ENCODE measurements at regions not wholly inside any gene's neighbourhood (a gene's known extent, or its start where the extent isn't known, plus 50 kb on each side); places are given as distances from the start of the nearest gene placed in this dataset.

DNA sequence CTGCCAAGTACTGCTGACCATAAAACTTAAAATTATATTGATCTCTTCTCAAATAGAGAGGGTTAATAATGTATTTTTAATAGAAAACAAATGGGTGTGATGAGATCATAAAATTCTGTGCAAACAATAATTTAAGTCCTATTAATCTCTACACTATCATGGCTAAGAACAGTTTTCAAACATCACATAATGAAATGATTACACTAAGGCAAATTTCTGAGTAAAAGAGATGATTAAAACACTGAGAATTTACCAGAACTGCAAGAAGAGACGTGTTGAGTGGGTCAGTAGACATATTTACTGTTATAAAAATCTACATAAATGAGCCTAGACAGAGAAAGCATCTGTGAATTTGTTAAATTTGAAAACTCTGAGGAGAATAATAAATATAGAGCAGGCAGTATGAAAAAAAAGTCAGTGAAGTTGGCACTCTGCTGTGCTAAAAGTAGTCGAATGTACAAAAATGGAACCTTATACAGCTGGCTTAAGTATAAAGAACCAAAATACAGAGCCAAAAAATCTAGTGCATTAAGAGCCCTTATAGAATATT lies 302.6 kb upstream of the MANEA start:
- Histone ChIP-seq H3K27me3 (no peaks in the 10 kb centered on the region), H3K9me3 (no peaks in the 10 kb centered on the region), H3K36me3 (no peaks in the 10 kb centered on the region), H3K4me1 (peaks cover 13% of the 10 kb centered on the region), H3K4me3 (ENCODE audit: low read depth, low read length) (no peak overlapping the region)
- TF ChIP-seq, protein P1, sequence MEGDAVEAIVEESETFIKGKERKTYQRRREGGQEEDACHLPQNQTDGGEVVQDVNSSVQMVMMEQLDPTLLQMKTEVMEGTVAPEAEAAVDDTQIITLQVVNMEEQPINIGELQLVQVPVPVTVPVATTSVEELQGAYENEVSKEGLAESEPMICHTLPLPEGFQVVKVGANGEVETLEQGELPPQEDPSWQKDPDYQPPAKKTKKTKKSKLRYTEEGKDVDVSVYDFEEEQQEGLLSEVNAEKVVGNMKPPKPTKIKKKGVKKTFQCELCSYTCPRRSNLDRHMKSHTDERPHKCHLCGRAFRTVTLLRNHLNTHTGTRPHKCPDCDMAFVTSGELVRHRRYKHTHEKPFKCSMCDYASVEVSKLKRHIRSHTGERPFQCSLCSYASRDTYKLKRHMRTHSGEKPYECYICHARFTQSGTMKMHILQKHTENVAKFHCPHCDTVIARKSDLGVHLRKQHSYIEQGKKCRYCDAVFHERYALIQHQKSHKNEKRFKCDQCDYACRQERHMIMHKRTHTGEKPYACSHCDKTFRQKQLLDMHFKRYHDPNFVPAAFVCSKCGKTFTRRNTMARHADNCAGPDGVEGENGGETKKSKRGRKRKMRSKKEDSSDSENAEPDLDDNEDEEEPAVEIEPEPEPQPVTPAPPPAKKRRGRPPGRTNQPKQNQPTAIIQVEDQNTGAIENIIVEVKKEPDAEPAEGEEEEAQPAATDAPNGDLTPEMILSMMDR (IDR thresholded peaks at IDR 0.05; ENCODE audit: low read depth, low read length): no peak
- no peak for DNase-seq

DNA sequence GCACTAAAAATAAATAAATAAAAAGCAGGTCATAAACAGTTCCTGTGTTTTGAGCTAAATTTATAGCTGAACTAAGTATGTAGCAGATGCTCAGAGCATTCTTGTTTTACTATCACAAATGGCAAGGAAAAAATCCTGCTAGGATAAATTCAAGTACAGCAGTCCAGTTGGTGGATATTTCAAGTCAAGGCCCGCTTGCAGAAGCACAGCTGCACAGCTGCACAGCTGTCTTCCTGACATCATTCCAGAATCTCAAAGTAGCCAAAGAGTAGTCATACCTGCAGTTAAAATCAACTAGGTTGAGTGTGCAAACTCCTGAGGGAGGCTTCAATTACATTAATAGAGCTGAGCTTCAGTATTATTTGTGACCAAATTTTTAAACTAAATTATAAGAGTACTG lies 297.7 kb upstream of the MANEA start:
- Histone ChIP-seq H3K4me3 (ENCODE audit: low read depth, low read length) (no peak overlapping the region), H3K27me3 (no peaks in the 10 kb centered on the region), H3K36me3 (no peaks in the 10 kb centered on the region), H3K9me3 (no peaks in the 10 kb centered on the region), H3K4me1 (peaks cover 27% of the 10 kb centered on the region)
- TF ChIP-seq, protein P1 (IDR thresholded peaks at IDR 0.05; ENCODE audit: low read depth, low read length): no peak
- no peak for DNase-seq

GRCh38 chr6:95280686-95281273 lies 296.6 kb upstream of the MANEA start:
- Histone ChIP-seq H3K4me3 (ENCODE audit: low read depth, low read length) (no peak overlapping the region), H3K27me3 (no peaks in the 10 kb centered on the region), H3K4me1 (peaks cover 38% of the 10 kb centered on the region), H3K9me3 (no peaks in the 10 kb centered on the region), H3K36me3 (no peaks in the 10 kb centered on the region)
- peak; percentile 45 for DNase-seq
- TF ChIP-seq, protein P1 (IDR thresholded peaks at IDR 0.05; ENCODE audit: low read depth, low read length): peak; percentile 61

GRCh38 chr6:95285881-95286280 lies 291.5 kb upstream of the MANEA start:
- peaks cover 58% of the 10 kb centered on the region for H3K4me1 ChIP-seq
- TF ChIP-seq, protein P1 (IDR thresholded peaks at IDR 0.05; ENCODE audit: low read depth, low read length): no peak
- no peaks in the 10 kb centered on the region for H3K36me3 ChIP-seq
- H3K4me3 ChIP-seq (ENCODE audit: low read depth, low read length): peak overlapping the region; percentile 9; the same call in 1 of the 2 replicates
- H3K27me3 ChIP-seq: no peaks in the 10 kb centered on the region
- DNase-seq: no peak
- no peaks in the 10 kb centered on the region for H3K9me3 ChIP-seq

DNA sequence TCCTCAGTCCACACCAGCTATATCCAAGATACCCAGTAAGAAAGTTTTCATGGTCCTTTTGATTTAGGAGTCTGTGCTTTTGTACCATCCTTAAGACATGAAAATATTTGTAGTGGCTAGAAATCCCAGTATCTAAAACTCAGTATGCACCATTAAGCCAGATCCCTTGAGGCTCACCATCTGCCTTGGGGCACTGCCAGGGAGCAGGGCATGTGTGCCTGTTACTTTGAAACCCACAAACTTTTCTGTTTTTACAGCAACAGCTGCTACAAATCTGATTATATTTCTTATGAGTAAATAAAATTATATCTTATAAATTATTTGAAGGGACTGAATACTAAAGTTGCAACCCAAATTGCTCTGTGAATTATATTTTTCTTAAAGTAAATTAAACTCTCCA lies 290.5 kb upstream of the MANEA start:
- no peaks in the 10 kb centered on the region for H3K27me3 ChIP-seq
- DNase-seq: peak; percentile 83
- no peak overlapping the region for H3K4me3 ChIP-seq (ENCODE audit: low read depth, low read length)
- H3K36me3 ChIP-seq: no peaks in the 10 kb centered on the region
- TF ChIP-seq, protein P1 (IDR thresholded peaks at IDR 0.05; ENCODE audit: low read depth, low read length): no peak
- peaks cover 54% of the 10 kb centered on the region for H3K4me1 ChIP-seq
- no peaks in the 10 kb centered on the region for H3K9me3 ChIP-seq

DNA sequence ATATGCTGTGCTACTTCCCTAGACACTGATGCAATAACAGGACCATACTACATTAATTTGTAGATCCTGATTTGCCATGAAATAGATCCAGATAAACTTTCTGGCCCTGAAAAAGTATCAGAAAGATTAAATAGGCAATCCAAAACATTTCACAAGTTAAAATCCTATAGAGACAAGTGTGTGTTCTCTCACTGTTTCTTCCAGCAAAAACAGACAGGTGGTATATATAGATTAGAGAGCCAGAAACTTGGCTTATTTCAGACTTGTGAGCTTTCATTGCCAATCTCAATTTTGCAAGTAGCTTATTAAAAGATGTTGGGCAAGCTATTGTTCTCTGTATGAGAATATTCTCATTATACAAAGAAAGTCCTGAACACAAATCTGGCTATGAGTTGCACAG lies 289.1 kb upstream of the MANEA start:
- H3K4me3 ChIP-seq (ENCODE audit: low read depth, low read length): no peak overlapping the region
- H3K27me3 ChIP-seq: no peaks in the 10 kb centered on the region
- DNase-seq: no peak
- H3K36me3 ChIP-seq: no peaks in the 10 kb centered on the region
- TF ChIP-seq, protein P1 (IDR thresholded peaks at IDR 0.05; ENCODE audit: low read depth, low read length): no peak
- peaks cover 53% of the 10 kb centered on the region for H3K4me1 ChIP-seq
- no peaks in the 10 kb centered on the region for H3K9me3 ChIP-seq

Measured in BE2C (cell line).